Forelimb muscle (tissue), 1 donor: ENCODE measurements at regions not wholly inside any gene's neighbourhood (a gene's known extent, or its start where the extent isn't known, plus 50 kb on each side); places are given as distances from the start of the nearest gene placed in this dataset.
"Not testable (repeated sequence)": the region's sequence is repeated elsewhere in the genome, so short reads cannot be mapped to it uniquely, and the experiment has no call there.

Experiments used
- DNase-seq: peaks from one replicate; pipeline ENCODE4 v3.0.0-alpha.2; 2013; ENCODE audit warnings: low read depth

DNA sequence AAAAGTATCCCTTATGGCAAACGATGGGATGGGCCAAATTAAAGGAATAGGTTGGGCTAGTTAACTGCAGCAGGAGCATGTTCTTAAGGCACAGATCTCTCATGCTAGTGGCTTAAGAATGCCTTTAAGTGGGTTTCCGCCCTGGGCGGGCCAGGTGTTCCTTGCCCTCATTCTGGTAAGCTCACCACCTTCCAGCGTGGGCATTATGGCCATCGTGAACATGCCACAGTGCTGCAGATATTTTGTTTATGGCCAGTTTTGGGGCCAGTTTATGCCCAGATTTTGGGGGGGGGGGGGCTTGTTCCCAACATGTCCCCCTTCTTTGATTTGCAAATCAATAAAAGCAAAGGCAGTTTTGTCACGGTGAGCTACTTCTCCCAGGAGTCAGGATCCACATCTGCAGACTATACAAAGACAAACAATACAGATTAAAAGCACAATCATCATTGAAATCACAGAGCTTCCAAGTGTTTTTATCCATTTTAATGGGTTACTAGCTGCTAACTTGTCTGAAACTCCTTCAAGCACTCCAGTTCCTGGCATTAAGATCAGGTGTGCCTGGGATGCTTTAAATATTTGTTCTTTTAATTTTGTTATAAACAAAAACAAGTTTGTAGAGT is 563.3 kb upstream of the MBL2 start:
- DNase-seq: not testable (repeated sequence)

DNA sequence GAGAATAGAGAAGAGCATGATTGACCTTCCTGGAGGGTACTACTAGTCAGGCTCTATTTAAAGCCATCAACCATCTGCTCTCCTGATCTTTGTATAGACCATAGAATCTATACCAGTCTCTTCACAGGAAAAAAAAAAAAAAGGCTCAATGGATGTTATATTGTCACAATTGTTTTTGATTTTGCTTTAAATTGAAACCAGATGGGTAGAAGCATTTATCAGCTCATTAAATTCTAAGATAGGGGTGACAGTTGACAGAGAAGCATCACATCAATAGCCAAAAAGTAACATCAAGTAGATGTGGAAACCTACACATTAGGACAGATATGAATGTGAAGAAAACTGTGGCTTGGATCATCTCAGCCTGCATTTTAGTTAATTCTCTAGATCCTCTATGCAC is 558.9 kb upstream of the MBL2 start:
- no peak for DNase-seq

DNA sequence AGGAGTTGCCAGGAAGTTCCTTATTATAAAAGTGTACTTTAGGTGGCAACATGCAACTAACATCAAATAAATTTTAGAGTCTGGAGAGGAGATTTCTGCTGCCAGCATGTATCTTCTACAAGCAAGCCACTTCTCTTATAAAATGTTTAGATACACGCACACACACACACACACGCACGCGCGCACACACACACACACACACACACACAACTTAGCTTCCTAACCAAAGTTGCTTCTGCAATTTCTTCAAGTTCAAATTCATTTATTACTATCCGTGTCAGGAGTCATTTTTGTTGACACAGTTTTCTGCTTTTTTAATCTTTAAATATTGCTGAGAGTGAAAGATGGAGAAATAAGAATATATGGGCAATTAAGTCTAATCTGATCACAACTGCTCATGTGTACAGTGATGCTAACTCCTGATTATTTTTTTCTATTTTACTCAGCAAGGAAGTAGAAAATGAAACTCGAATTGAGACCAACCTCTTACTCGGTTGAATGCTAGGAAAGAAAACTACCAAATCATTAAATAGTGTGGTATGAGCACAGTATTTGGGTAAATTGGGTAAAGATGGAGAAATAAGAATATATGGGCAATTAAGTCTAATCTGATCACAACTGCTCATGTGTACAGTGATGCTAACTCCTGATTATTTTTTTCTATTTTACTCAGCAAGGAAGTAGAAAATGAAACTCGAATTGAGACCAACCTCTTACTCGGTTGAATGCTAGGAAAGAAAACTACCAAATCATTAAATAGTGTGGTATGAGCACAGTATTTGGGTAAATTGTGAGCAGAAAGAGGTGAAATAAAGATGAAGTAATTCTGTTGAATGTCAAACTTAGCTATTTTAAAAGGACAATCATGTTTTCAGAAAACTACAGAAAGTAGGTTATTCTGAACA is 554.1 kb upstream of the MBL2 start:
- not testable (repeated sequence) for DNase-seq

DNA sequence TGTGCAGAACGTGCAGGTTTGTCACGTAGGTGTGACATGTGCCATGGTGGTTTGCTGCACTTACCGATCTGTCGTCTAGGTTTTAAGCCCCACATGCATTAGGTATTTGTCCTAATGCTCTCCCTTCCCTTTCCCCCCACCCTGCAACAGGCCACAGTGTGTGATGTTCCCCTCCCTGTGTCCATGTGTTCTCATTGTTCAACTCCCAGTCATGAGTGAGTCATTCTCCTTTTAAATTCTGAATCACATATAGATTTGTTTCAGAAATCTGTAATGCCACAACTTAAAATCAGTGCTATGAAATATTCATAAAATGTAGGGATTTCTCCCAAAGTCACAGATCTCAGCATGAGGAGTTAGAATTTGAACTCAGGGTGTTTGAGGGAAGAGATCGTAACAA is 552.5 kb upstream of the MBL2 start:
- no peak for DNase-seq

DNA sequence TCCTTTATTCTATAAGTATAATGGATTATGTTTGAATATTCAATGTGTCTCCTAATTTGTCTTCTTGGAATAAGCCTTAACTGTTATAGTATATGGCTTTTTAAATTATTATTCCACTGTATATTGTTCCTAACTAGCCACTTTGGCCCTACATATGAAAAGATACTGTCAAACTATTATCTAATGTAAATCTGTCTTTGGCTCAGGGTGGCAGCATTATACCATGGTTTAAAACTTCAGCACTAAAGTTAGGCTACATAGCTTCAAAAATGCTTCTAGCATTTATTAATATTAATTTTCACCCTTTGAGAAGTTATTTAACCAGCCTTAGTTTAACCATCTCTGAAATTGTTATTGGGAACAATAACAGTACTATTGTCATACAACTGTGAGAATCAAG is 543.1 kb upstream of the MBL2 start:
- DNase-seq: no peak

DNA sequence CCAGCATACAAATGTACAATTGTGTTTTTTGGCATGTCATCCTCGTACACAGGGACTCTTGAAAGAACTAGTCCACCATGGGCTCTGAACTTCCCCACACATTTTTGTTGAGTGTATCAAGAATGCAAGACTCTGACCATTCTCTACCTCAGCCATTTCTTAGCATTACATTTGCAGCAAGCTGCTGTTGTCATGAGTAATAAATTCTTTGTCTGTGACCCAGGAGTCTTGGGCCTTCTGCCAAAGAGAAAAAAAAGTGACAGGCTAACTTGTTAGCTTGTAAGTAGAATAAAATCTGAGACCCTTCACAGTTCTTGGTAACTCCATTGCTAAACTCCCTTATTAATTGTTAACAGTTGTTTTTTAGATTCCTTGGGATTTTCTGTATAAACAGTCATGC is 542.3 kb upstream of the MBL2 start:
- DNase-seq: no peak

DNA sequence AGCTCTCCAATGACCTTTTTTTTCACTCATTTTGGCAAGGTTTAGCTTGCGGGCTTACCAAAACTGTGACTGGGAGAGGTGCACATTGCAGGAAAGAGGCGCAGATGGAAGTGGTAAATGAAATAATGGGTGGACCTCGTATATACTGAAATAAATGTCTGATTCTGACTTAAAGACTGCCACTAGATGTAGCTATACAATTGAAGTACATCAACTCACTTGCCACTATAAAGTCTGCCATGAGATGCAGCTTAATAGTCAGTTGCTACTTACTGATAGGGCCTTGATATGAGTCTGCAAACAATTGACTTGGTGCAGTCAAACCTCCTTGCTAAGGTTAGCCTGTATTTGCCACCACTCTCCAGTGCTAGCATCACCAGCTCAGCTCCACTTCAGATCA is 525.9 kb upstream of the MBL2 start:
- no peak for DNase-seq

DNA sequence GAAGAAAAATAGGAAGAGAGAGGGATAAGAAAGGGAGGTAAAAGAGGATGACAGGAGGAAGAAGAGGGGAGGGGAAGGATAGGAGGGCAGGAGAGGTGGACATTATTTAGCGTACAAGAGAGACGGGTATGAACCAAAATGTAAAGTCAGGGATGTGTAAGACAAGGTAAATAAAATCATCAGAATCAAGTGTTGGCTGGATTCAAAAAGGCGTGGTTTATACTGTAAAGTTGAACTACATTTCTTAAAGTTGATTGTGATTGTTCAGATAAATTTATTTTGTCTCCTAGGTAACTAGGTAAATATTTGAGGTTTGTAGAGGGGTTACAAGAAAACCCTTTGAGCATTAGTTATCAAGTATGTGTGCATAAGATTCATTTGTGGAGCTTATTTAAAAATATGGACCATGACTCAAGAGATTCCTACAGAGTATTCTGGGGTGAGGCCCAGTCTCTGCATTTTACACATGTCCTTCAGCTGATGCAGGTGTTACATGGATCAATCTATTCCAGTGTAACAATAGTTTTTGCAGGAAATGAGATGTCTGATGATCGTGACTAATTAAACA is 512.1 kb upstream of the MBL2 start:
- DNase-seq: no peak

DNA sequence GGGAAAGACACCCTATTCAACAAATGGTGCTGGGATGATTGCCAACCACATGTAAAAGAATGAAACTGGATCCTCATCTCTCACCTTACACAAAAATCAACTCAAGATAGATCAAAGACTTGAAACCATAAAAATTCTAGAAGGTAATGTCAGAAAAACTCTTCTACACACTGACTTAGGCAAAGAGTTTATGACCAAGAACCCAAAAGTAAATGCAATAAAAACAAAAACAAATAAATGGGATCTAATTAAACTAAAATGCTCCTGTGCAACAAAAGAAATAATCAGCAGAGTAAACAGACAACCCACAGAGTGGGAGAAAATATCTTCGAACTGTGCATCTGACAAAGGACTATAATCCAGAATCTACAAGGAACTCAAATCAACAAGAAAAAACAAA is 504.2 kb upstream of the MBL2 start:
- no peak for DNase-seq

DNA sequence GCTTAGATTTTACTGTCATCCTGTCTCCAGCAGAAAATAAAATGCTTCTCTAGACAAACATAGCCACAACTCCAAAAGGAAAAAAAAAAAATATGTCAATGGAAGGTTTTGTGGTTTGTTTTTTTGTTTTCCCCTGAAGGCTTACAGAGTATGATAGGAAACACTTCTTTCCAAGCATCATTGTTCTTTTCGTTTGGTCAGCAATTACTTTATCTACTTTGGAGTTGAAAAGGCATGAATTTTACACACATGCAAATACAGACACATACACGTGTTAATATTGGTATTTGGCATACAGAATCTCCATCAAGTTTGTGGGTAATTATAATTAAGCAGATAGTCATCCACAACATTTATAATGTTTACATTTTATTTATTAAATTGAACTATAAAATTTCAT is 496.9 kb upstream of the MBL2 start:
- no peak for DNase-seq

DNA sequence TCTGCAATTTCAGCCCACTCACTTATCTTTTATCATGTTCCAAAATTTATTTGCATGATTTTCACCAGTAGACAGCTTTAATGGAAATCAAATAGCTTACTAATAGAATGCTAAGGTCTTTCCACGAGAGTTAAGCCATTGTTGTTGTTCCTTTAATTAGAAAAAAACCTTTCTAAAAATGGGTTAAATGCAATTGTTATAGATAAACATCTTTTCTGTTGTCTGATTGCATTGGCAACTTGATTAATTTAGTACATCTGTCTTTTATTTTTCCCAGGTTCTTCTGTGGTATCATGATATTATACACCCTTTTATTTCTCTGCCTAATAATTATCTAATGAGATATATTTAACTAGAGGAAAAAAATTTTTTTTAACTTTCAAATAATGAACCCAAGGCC is 487.6 kb upstream of the MBL2 start:
- DNase-seq: no peak

DNA sequence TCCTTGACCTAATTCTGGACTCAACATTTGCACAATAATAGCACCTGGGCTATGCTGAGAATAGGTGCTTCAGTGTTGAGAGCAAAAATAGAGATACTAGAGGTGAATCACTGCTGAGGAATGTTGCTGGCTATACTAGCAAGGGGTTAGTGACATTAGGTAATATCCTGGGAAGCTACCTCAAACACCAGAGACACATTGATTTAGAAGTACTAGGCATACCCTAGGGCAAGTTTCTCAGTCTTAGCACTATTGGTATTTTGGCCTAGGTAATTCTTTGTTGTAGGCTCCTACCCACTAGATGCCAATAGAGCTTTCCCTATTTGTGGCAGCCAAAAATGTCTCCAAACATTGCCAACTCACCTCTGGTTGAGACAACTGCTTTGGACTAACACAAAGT is 484.0 kb upstream of the MBL2 start:
- DNase-seq: no peak

DNA sequence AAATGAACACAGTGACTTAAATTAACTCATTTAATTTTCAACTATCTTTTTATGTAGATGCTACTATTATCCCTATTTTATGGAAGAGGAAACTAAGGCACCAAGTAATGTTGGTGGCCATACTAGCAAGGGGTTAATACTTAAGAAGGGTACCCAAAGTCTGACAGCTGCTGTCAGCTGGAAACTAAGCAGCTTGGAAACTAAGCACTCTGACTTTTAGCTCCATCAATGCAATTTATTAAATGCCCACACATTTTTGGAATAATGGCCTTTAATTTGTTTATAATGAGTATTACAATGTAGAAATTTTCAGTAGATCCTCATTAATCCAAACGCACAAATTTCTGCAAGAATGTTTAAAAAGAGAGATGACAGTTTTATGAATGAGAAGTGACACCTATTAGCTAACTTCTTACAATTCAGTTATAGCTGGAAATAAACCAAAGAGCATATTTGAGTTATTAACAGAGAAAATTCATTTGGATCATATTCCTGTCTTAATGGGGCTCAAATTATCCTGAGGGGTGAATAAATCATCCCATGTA is 483.1 kb upstream of the MBL2 start:
- DNase-seq: no peak

DNA sequence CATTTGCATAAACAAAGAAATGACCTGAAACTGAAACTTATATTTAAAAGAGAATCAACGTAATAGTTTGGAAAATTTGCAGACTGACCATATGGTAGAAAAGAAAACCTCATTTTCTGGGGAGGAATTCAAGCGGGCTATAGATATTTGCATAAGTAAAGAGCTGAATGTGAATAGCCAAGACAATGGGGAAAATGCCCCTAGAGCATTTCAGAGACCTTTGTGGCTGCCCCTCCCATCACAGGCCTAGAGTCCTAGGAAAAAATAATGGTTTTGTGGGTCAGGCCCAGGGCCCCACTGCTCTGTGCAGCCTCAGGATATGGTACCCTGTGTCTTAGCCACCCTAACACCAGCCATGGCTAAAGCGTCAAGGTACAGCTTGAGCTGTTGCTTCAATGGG is 480.6 kb upstream of the MBL2 start:
- no peak for DNase-seq

DNA sequence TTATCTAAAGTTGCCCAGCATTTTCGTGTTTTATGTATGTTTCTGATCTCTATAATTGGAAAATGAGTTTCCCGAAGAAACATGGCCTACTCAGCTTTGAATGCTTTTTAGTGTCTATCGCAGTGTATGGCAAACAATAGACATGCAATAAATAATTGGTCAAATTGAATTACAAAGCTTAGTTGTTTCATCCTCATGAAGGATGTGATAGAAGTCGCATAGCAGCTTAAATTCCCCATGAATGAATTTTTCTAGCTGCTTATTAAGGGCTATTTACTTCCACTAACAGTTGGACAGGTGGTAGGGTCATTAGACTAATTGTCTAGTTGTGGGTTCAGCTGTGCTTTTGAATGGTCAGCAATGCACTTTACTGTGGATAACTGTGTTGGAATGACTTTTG is 467.3 kb upstream of the MBL2 start:
- no peak for DNase-seq

DNA sequence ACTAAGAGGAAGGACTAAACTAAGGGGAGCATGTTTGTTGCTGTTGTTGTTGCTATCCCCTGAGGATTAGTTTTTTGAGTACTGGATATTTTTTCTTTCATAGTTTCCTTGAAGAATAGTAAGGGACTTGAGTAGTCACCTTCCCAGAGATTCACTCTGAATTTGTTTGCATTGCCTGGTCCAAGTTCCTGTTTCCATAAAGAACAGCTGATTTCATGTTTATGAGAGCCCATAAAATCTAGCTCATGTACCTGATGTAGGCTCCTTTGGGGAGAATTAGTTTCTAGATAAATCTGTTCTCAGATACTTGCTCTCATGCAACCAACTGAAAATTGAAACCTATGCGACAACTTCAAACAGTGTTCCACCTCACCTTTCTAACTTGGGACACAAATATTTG is 464.4 kb upstream of the MBL2 start:
- no peak for DNase-seq

DNA sequence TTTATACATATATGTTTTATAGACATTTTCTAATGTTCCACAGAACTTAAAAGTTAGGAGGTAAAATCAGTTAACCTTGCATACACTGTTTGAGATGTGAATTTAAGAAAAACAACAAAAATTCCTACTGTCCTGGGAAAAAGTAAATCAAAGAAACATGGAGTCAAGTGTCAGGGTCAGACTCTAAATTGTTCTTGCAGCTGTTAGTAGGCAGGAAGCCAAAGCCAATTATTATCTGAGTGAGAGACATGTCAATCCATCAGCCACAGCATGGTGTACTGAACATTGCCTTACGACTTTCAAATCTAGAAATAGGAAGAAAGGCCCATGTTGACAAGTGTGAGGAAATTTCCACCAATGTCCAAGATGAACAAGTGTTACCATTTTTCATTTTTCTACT is 461.2 kb upstream of the MBL2 start:
- DNase-seq: no peak

DNA sequence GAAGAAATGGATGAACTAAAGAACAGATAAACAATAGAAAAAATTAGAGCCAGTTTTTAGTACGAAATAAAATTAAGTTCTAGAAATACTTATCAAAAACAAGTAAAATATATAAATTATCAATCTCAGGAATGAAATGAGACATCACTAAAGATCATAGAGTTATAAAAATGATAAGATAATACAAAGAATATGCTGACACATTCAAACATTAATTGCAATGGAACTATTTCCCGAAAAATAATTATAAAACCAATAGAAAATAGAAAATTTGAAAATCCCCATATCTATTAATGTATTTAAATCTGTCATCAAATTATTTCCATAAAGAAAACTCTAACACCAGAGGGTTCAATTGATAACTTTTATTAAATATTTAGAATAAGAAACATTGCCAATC is 458.1 kb upstream of the MBL2 start:
- no peak for DNase-seq

DNA sequence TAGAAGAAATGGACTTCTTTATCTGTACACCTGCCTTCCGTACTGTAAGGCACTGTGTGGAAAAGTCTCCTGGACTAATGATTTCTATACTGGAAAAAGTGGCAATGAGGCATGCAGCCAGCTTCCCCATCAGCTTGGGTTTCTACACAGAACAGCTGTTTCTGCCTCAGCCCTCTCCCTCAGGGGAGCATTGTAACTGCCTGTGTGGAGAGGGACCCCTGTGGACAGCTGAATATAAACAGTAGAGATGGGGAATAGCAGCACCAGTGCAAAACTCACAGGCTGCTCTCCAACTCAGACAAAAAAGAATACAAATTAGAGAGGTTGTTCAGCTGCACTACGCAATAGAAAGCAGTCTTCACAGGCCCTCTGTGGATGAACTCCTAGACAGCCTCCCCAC is 451.3 kb upstream of the MBL2 start:
- DNase-seq: no peak

DNA sequence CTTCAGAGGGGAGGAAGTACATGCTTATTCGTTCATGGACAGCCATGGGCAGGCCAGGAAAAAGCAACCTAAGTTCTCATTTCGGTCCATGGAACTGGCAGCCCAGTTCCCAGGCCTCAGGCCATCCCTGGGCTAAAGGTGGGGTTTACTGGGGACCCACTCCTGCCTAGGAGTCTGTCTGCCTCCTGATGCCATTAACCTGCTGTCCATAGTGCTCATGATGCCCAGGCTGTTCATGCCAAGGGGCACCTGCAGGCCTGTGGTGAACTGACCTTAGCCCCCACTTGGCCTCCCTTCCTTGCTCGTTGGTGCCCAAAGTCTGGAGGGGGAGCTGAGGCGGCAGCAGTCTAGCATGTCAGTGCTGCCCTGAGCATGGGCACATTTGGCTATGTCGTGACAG is 450.2 kb upstream of the MBL2 start:
- no peak for DNase-seq

DNA sequence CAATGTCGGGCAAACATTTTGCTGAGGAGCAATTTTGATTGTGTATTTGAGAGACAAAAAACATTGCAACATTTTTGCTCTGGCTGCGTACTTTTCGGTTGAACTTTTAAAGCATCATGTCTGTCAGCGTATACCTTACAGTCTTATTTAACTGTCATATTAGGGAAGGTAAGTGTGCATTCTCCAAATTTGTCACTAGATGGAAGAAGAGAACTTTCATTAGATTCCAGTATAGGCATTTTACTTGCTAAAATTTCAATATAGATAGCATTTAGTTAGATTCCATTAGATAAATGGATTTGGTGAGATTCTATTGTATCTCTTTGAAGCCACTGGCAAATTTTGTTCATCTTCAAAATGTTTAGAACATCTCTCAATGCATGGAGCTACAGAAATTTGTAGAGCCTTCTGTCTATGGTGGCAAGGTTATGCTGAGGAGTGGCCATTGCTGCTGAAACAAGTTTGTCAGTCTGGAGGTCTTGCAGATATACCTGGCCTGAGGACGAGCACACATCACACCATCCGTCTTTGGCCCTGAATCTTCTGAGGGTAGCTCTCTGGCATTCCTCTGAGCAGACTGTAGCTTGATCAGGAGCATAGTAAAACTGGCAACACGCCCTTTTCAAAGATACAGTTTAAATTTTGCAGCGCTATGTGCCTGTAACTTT is 437.5 kb upstream of the MBL2 start:
- DNase-seq: no peak

DNA sequence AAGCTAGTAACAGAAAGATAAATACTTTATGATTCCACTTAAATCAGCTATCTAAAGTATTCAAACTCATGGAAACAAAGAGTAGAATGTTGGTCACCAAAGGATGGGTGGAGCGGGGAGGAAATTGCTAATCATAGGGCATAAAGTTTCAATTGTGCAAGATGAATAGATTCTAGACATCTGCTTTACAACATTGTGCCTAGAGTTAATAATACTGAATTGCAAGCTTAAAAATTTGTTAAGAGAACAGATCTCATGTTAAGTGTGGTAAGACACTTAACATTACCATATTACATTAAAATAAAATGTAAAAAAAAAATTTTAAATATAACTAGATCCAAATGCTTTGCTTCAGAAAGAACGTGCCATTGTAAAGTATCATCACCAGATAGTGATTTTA is 411.1 kb upstream of the MBL2 start:
- no peak for DNase-seq
